ENCODE measurements at regions not wholly inside any gene's neighbourhood (a gene's known extent, or its start where the extent isn't known, plus 50 kb on each side); places are given as distances from the start of the nearest gene placed in this dataset.

GRCh38 chr16:85326113-85326793 is 214.0 kb upstream of the CIBAR2 start:
- peak; percentile 66 for DNase-seq (ENCODE audit: low read depth)

- no peak for DNase-seq (ENCODE audit: low read depth)
Measured at GRCh38 chr16:85326794-85327181, 214.5 kb upstream of the CIBAR2 start.

- no peak for DNase-seq (ENCODE audit: low read depth)
Measured at GRCh38 chr16:85327731-85328675, 215.7 kb upstream of the CIBAR2 start.

- no peak for DNase-seq (ENCODE audit: low read depth)
Measured at GRCh38 chr16:85328676-85329058, 216.4 kb upstream of the CIBAR2 start.

- peak; percentile 57 for DNase-seq (ENCODE audit: low read depth)
Measured at GRCh38 chr16:85329059-85329812, 217.0 kb upstream of the CIBAR2 start.

- no peak for DNase-seq (ENCODE audit: low read depth)
Measured at GRCh38 chr16:85330006-85330693, 217.9 kb upstream of the CIBAR2 start.

- peak; percentile 88 for DNase-seq (ENCODE audit: low read depth)
Measured at GRCh38 chr16:85330694-85331188, 218.5 kb upstream of the CIBAR2 start.

- peak; percentile 19 for DNase-seq (ENCODE audit: low read depth)
Measured at GRCh38 chr16:85331688-85332087, 219.4 kb upstream of the CIBAR2 start.

- no peak for DNase-seq (ENCODE audit: low read depth)
Measured at GRCh38 chr16:85332175-85332574, 219.9 kb upstream of the CIBAR2 start.

- no peak for DNase-seq (ENCODE audit: low read depth)
Measured at GRCh38 chr16:85333337-85333736, 221.1 kb upstream of the CIBAR2 start.

GRCh38 chr16:85333744-85334640 is 221.7 kb upstream of the CIBAR2 start:
- no peak for DNase-seq (ENCODE audit: low read depth)

- DNase-seq (ENCODE audit: low read depth), result no peak
Measured at GRCh38 chr16:85334718-85335583, 222.7 kb upstream of the CIBAR2 start.

- peak; percentile 39 for DNase-seq (ENCODE audit: low read depth)
Measured at GRCh38 chr16:85335584-85336491, 223.6 kb upstream of the CIBAR2 start.

- no peak for DNase-seq (ENCODE audit: low read depth)
Measured at GRCh38 chr16:85337910-85338637, 225.8 kb upstream of the CIBAR2 start.

GRCh38 chr16:85338638-85338982 is 226.3 kb upstream of the CIBAR2 start:
- no peak for DNase-seq (ENCODE audit: low read depth)

- no peak for DNase-seq (ENCODE audit: low read depth)
Measured at GRCh38 chr16:85338989-85339685, 226.9 kb upstream of the CIBAR2 start.

GRCh38 chr16:85341972-85342695 is 229.9 kb upstream of the CIBAR2 start:
- no peak for DNase-seq (ENCODE audit: low read depth)

All from ELR (cell line).